OCI-LY7 (cell line): ENCODE measurements at regions not wholly inside any gene's neighbourhood (a gene's known extent, or its start where the extent isn't known, plus 50 kb on each side); places are given as distances from the start of the nearest gene placed in this dataset.

ENCODE experiments used
- CTCF ChIP-seq: fragments of 200-600 bp; sonication (generic); conservative IDR thresholded peaks from 2 replicates; pipeline ENCODE4 v1.5.1; 2014; ENCODE audit warnings: mild to moderate bottlenecking, antibody characterized with exemption, low read length, moderate library complexity, mixed read lengths
- EZH2phosphoT487 ChIP-seq: fragments of 200-600 bp; sonication (generic); IDR thresholded peaks from 2 replicates; pipeline ENCODE4 v1.6.1; 2018; ENCODE audit warnings: low read depth, borderline replicate concordance, mild to moderate bottlenecking, mixed run types, antibody characterized with exemption, low read length, moderate library complexity, mixed read lengths

DNA sequence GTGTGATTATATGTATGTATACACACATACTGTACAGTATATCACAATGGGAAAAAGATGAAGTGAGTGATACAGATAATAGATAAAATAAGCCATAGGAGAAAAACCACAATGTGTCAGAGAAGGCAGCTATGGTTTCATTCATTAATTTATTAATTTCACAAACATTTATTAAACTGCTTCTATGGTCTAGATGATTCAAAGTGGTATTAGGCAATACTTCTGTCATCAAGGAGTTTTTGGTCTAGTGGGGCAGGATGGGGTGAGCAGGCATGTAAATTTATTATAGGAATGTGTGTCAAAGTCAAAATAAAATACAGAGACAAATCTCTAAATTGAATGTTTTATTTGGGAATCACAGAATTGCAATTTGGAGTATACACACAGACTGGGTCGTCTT is 65.2 kb upstream of the ANKEF1 start:
- TF ChIP-seq CTCF: no peak
- no peak for TF ChIP-seq EZH2phosphoT487
